IPS-NIHi7 (cell line): ENCODE measurements at regions not wholly inside any gene's neighbourhood (a gene's known extent, or its start where the extent isn't known, plus 50 kb on each side); places are given as distances from the start of the nearest gene placed in this dataset.

ENCODE experiments used
- DNase-seq: peaks from one replicate; pipeline ENCODE4 v3.0.0; 2012; ENCODE audit warnings: mixed read lengths; ENCODE audit errors: extremely low spot score

GRCh38 chr1:30332116-30333094 lies 391.0 kb downstream of the MATN1 start:
- no peak for DNase-seq

GRCh38 chr1:30331415-30332065 lies 391.8 kb downstream of the MATN1 start:
- no peak for DNase-seq

- DNase-seq, result no peak
These were observed 392.7 kb downstream of the MATN1 start for GRCh38 chr1:30330644-30331043.

- DNase-seq, result peak; percentile 59
These were observed 393.4 kb downstream of the MATN1 start for GRCh38 chr1:30329802-30330557.

- no peak for DNase-seq
These were observed 394.1 kb downstream of the MATN1 start for GRCh38 chr1:30329263-30329753.

GRCh38 chr1:30328401-30329262 lies 394.8 kb downstream of the MATN1 start:
- DNase-seq, result no peak

GRCh38 chr1:30328100-30328370 lies 395.4 kb downstream of the MATN1 start:
- no peak for DNase-seq

GRCh38 chr1:30327370-30328099 lies 395.9 kb downstream of the MATN1 start:
- no peak for DNase-seq

GRCh38 chr1:30325999-30326398 lies 397.4 kb downstream of the MATN1 start:
- DNase-seq, result no peak

GRCh38 chr1:30325085-30325935 lies 398.1 kb downstream of the MATN1 start:
- DNase-seq, result no peak

GRCh38 chr1:30324251-30325084 lies 398.9 kb downstream of the MATN1 start:
- no peak for DNase-seq

GRCh38 chr1:30323841-30324240 lies 399.5 kb downstream of the MATN1 start:
- DNase-seq, result no peak

- no peak for DNase-seq
These were observed 400.0 kb downstream of the MATN1 start for GRCh38 chr1:30323352-30323751.

GRCh38 chr1:30322859-30323257 lies 400.5 kb downstream of the MATN1 start:
- peak; percentile 51 for DNase-seq

- DNase-seq, result no peak
These were observed 401.2 kb downstream of the MATN1 start for GRCh38 chr1:30321996-30322858.

GRCh38 chr1:30321246-30321910 lies 402.0 kb downstream of the MATN1 start:
- DNase-seq, result no peak

- no peak for DNase-seq
These were observed 402.8 kb downstream of the MATN1 start for GRCh38 chr1:30320581-30320890.
